ENCODE measurements at regions not wholly inside any gene's neighbourhood (a gene's known extent, or its start where the extent isn't known, plus 50 kb on each side); places are given as distances from the start of the nearest gene placed in this dataset.

- Histone ChIP-seq H3K4me3 (no peak overlapping the region), H4K20me1 (ENCODE audit: low read depth) (no peaks in the 10 kb centered on the region), H3F3A (ENCODE audit: low read depth) (no peaks in the 10 kb centered on the region), H3K4me1 (no peaks in the 10 kb centered on the region), H3K27ac (no peak overlapping the region), H3K36me3 (no peaks in the 10 kb centered on the region), H3K9me3 (ENCODE audit: low read depth) (no peaks in the 10 kb centered on the region), H3K79me2 (ENCODE audit: low read depth) (no peaks in the 10 kb centered on the region), H2AFZ (replicated peaks) (no peak overlapping the region), H3K9ac (no peak overlapping the region), H3K27me3 (no peaks in the 10 kb centered on the region), H3K4me2 (no peak overlapping the region)
- no peak overlapping the region for H3K27ac Mint-ChIP-seq
- no peak overlapping the region for H3K4me3 Mint-ChIP-seq
- H3K9me3 Mint-ChIP-seq: no peaks in the 10 kb centered on the region
- H3K36me3 Mint-ChIP-seq: no peaks in the 10 kb centered on the region
- H3K27me3 Mint-ChIP-seq (ENCODE audit: insufficient read depth, low read depth): peaks cover 10% of the 10 kb centered on the region
- TF ChIP-seq EZH2phosphoT487 (IDR thresholded peaks at IDR 0.05) (no peak), EZH2 (IDR thresholded peaks at IDR 0.05) (no peak), CTCF (IDR thresholded peaks at IDR 0.05) (no peak)
- DNase-seq (ENCODE audit: low spot score): no peak
- peaks cover 3% of the 10 kb centered on the region for H3K4me1 Mint-ChIP-seq
These were observed 91.0 kb upstream of the TRIM2 start for GRCh38 chr4:153113061-153113837.

GRCh38 chr4:153113838-153114105, 90.5 kb upstream of the TRIM2 start:
- H3K36me3 ChIP-seq: no peaks in the 10 kb centered on the region
- no peaks in the 10 kb centered on the region for H4K20me1 ChIP-seq (ENCODE audit: low read depth)
- no peaks in the 10 kb centered on the region for H3K9me3 ChIP-seq (ENCODE audit: low read depth)
- no peaks in the 10 kb centered on the region for H3K27me3 ChIP-seq
- H3F3A ChIP-seq (ENCODE audit: low read depth): no peaks in the 10 kb centered on the region
- H3K79me2 ChIP-seq (ENCODE audit: low read depth): no peaks in the 10 kb centered on the region
- peaks cover 3% of the 10 kb centered on the region for H3K4me1 Mint-ChIP-seq
- no peak overlapping the region for H3K9ac ChIP-seq
- DNase-seq (ENCODE audit: low spot score): no peak
- no peak overlapping the region for H3K4me3 Mint-ChIP-seq
- no peak overlapping the region for H3K27ac Mint-ChIP-seq
- no peaks in the 10 kb centered on the region for H3K36me3 Mint-ChIP-seq
- peaks cover 10% of the 10 kb centered on the region for H3K27me3 Mint-ChIP-seq (ENCODE audit: insufficient read depth, low read depth)
- H3K4me3 ChIP-seq: no peak overlapping the region
- H2AFZ ChIP-seq (replicated peaks): no peak overlapping the region
- H3K27ac ChIP-seq: no peak overlapping the region
- no peaks in the 10 kb centered on the region for H3K4me1 ChIP-seq
- no peaks in the 10 kb centered on the region for H3K9me3 Mint-ChIP-seq
- H3K4me2 ChIP-seq: no peak overlapping the region
- TF ChIP-seq EZH2 (IDR thresholded peaks at IDR 0.05) (no peak), EZH2phosphoT487 (IDR thresholded peaks at IDR 0.05) (no peak), CTCF (IDR thresholded peaks at IDR 0.05) (no peak)

- H3K4me3 ChIP-seq: no peak overlapping the region
- no peaks in the 10 kb centered on the region for H4K20me1 ChIP-seq (ENCODE audit: low read depth)
- no peaks in the 10 kb centered on the region for H3F3A ChIP-seq (ENCODE audit: low read depth)
- H3K27me3 Mint-ChIP-seq (ENCODE audit: insufficient read depth, low read depth): peaks cover 10% of the 10 kb centered on the region
- H3K27ac Mint-ChIP-seq: no peak overlapping the region
- H3K36me3 Mint-ChIP-seq: no peaks in the 10 kb centered on the region
- DNase-seq (ENCODE audit: low spot score): no peak
- H3K4me3 Mint-ChIP-seq: no peak overlapping the region
- no peaks in the 10 kb centered on the region for H3K79me2 ChIP-seq (ENCODE audit: low read depth)
- no peaks in the 10 kb centered on the region for H3K9me3 ChIP-seq (ENCODE audit: low read depth)
- no peaks in the 10 kb centered on the region for H3K27me3 ChIP-seq
- H2AFZ ChIP-seq (replicated peaks): no peak overlapping the region
- no peak for TF ChIP-seq CTCF (IDR thresholded peaks at IDR 0.05)
- no peak for TF ChIP-seq EZH2 (IDR thresholded peaks at IDR 0.05)
- TF ChIP-seq EZH2phosphoT487 (IDR thresholded peaks at IDR 0.05): no peak
- no peak overlapping the region for H3K27ac ChIP-seq
- H3K9ac ChIP-seq: no peak overlapping the region
- peaks cover 3% of the 10 kb centered on the region for H3K4me1 Mint-ChIP-seq
- H3K4me2 ChIP-seq: no peak overlapping the region
- no peaks in the 10 kb centered on the region for H3K4me1 ChIP-seq
- no peaks in the 10 kb centered on the region for H3K9me3 Mint-ChIP-seq
- no peaks in the 10 kb centered on the region for H3K36me3 ChIP-seq
These were observed 89.4 kb upstream of the TRIM2 start for GRCh38 chr4:153114771-153115321.

All from neural progenitor cell (in vitro differentiated cells).